Loucy (cell line): ENCODE measurements at regions not wholly inside any gene's neighbourhood (a gene's known extent, or its start where the extent isn't known, plus 50 kb on each side); places are given as distances from the start of the nearest gene placed in this dataset.

Source experiments
- CTCF ChIP-seq: fragments of 200-600 bp; sonication (generic); conservative IDR thresholded peaks from 2 replicates; pipeline ENCODE4 v1.5.1; 2014; ENCODE audit warnings: mild to moderate bottlenecking, antibody characterized with exemption, low read length
- EZH2phosphoT487 ChIP-seq: fragments of 200-600 bp; IDR thresholded peaks from 2 replicates; pipeline ENCODE4 v1.6.1; 2018; ENCODE audit warnings: antibody characterized with exemption, mild to moderate bottlenecking, moderate library complexity, borderline replicate concordance

- TF ChIP-seq CTCF (no peak), EZH2phosphoT487 (no peak)
Observed at GRCh38 chr5:125877248-125877647, 546.0 kb upstream of the GRAMD2B start.
